C4-2B (cell line): ENCODE measurements at regions not wholly inside any gene's neighbourhood (a gene's known extent, or its start where the extent isn't known, plus 50 kb on each side); places are given as distances from the start of the nearest gene placed in this dataset.
A peak's percentile ranks its signal among the peaks of the same experiment; 100 is the strongest.

ENCODE experiments used
- H3K27ac ChIP-seq: fragments of 450-650 bp; 2 replicates; pipeline ENCODE4 v1.5.1; 2017
- CTCF ChIP-seq: fragments of 450-650 bp; conservative IDR thresholded peaks from 2 replicates; pipeline ENCODE4 v1.5.1; 2017; ENCODE audit warnings: mild to moderate bottlenecking
- ZFX ChIP-seq: fragments of 450-650 bp; IDR thresholded peaks from 2 replicates; pipeline ENCODE4 v1.6.1; 2017

GRCh38 chr20:6420336-6420735 lies 297.5 kb upstream of the FERMT1 start:
- TF ChIP-seq ZFX (no peak), CTCF (no peak)
- H3K27ac ChIP-seq = no peak overlapping the region

GRCh38 chr20:6418732-6419131 lies 295.9 kb upstream of the FERMT1 start:
- no peak overlapping the region for H3K27ac ChIP-seq
- TF ChIP-seq ZFX (no peak), CTCF (no peak)

- H3K27ac ChIP-seq = no peak overlapping the region
- TF ChIP-seq CTCF (peak; percentile 19), ZFX (no peak)
Measured at GRCh38 chr20:6416371-6416770, 293.5 kb upstream of the FERMT1 start.

GRCh38 chr20:6411651-6412050 lies 288.8 kb upstream of the FERMT1 start:
- no peak overlapping the region for H3K27ac ChIP-seq
- no peak for TF ChIP-seq CTCF
- no peak for TF ChIP-seq ZFX

- no peak for TF ChIP-seq ZFX
- no peak for TF ChIP-seq CTCF
- no peak overlapping the region for H3K27ac ChIP-seq
Measured at GRCh38 chr20:6410721-6411120, 287.9 kb upstream of the FERMT1 start.

- TF ChIP-seq ZFX = no peak
- no peak for TF ChIP-seq CTCF
Measured at GRCh38 chr20:6407163-6407562, 284.3 kb upstream of the FERMT1 start.

GRCh38 chr20:6401893-6402557 lies 279.2 kb upstream of the FERMT1 start:
- TF ChIP-seq ZFX (no peak), CTCF (no peak)

More at GRCh38 chr20:6407163-6407562, 284.3 kb upstream of the FERMT1 start:
- H3K27ac ChIP-seq = no peak overlapping the region

More at GRCh38 chr20:6401893-6402557, 279.2 kb upstream of the FERMT1 start:
- H3K27ac ChIP-seq = no peak overlapping the region
